ENCODE measurements at regions not wholly inside any gene's neighbourhood (a gene's known extent, or its start where the extent isn't known, plus 50 kb on each side); places are given as distances from the start of the nearest gene placed in this dataset.

DNA sequence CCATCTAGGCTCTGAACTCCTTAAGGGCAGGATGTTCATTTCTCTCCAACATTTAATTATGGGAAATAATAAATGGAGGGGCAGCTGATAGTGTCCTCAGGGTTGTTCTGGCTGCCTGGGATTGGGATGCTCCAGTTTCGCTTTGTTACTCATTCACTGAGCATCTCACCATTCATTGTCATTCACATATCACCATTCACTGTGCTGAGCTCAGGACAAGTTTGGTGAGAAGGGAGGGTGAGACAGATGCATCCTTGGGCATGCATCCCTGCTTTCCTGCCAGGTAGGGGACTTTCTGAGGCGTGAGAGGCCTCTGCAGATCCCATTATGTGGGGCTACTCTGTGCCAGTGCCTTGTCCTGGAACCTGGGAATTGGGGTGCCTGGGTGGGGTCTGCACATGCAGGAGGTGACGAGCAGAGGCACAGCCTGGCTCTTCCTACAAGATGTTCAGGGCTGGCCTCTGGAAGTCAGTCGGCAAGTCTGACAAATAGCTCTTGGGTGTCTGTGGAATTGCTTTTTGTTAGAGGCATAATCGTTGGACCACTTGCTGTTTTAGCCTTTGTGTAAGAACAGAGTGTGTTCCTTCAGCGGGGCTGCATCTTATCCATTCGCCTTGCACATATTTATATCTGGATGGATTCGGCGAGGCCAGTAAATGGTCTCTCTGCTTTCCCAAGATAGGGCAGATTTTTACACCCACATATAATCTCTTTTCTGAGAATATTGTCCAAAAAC lies 323.2 kb upstream of the THSD7B start:
- no peak overlapping the region for H3K4me3 ChIP-seq (ENCODE audit: low read depth, low read length)
- TF ChIP-seq, protein P1, sequence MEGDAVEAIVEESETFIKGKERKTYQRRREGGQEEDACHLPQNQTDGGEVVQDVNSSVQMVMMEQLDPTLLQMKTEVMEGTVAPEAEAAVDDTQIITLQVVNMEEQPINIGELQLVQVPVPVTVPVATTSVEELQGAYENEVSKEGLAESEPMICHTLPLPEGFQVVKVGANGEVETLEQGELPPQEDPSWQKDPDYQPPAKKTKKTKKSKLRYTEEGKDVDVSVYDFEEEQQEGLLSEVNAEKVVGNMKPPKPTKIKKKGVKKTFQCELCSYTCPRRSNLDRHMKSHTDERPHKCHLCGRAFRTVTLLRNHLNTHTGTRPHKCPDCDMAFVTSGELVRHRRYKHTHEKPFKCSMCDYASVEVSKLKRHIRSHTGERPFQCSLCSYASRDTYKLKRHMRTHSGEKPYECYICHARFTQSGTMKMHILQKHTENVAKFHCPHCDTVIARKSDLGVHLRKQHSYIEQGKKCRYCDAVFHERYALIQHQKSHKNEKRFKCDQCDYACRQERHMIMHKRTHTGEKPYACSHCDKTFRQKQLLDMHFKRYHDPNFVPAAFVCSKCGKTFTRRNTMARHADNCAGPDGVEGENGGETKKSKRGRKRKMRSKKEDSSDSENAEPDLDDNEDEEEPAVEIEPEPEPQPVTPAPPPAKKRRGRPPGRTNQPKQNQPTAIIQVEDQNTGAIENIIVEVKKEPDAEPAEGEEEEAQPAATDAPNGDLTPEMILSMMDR (IDR thresholded peaks at IDR 0.05; ENCODE audit: low read depth, low read length), result no peak
- in situ Hi-C loops (cut with HindIII; ENCODE audit: low sequenced_read_pairs), result no loop called here
- DNase-seq (ENCODE audit: low read depth, low spot score), result no peak

DNA sequence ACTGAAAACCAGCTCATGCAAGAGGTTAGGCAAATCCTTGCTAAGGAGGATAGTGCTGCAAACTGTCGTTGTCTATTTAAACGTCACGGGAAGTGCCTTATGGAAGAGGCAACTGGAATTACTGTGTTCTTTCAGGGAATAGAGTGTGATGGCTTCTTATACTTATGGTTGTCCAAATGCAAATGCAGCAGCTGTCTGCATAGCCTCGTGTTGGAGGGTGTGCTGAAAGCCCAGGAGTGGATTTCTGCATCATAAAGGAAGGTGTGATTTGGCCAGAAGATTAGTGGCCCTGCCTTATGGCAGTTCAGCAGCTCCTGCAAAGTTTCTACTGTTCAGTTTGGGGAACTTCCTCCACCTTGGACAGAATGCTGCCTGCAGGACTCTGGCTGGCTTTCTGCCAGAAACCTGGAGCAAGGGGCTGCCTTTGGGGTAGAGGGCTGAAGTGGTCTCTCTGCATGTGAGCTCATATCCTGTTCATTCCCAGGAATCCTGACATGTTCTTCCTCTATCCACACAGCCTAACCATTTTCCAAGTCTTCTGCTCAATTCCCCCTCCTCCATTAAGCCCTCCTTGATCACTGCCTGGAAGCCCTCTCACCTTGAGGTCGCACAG lies 321.2 kb upstream of the CXCR4 start:
- in situ Hi-C loops (cut with HindIII; ENCODE audit: low sequenced_read_pairs), result no loop called here
- TF ChIP-seq, protein P1 (IDR thresholded peaks at IDR 0.05; ENCODE audit: low read depth, low read length), result no peak
- DNase-seq (ENCODE audit: low read depth, low spot score), result no peak
- no peak overlapping the region for H3K4me3 ChIP-seq (ENCODE audit: low read depth, low read length)

DNA sequence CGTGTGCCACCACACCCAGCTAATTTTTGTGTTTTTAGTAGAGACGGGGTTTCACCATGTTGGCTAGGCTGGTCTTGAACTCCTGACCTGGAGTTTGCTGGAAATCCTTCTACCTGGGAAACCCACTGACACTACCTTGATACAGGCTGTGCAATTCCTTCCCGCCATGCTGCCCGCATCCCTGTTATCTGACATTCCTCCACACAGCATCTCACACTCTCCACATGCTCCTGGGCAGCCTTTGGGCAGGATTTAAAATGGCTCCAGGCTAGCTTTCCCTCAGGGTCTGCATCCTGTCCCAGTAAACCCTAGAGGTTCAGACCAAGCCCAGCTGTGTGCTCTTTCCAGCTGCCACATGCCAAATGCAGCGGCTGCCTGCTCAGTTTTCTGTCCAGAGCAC lies 319.5 kb upstream of the CXCR4 start:
- TF ChIP-seq, protein P1 (IDR thresholded peaks at IDR 0.05; ENCODE audit: low read depth, low read length), result no peak
- H3K4me3 ChIP-seq (ENCODE audit: low read depth, low read length), result no peak overlapping the region
- DNase-seq (ENCODE audit: low read depth, low spot score), result no peak
- in situ Hi-C loops (cut with HindIII; ENCODE audit: low sequenced_read_pairs), result no loop called here

DNA sequence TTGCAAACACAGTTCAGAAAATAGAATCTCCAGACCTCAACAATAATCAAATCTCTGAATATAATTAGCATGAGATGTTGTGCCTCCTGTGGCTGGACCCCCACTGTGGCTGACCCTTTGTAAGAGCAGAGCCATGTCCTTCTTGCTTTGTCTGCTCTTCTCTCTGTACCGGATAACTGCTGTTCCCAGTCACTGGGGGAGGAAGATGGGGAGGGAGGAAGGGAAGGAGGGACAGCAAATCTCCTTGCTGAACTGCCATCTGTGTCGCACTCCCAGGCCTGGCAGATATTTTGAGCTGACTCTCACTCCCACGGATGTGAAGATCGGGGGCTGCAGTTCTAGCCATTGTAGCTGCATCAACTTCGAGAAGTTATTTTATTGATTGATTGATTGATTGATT lies 319.0 kb upstream of the CXCR4 start:
- TF ChIP-seq, protein P1 (IDR thresholded peaks at IDR 0.05; ENCODE audit: low read depth, low read length), result no peak
- in situ Hi-C loops (cut with HindIII; ENCODE audit: low sequenced_read_pairs), result no loop called here
- no peak for DNase-seq (ENCODE audit: low read depth, low spot score)
- no peak overlapping the region for H3K4me3 ChIP-seq (ENCODE audit: low read depth, low read length)

DNA sequence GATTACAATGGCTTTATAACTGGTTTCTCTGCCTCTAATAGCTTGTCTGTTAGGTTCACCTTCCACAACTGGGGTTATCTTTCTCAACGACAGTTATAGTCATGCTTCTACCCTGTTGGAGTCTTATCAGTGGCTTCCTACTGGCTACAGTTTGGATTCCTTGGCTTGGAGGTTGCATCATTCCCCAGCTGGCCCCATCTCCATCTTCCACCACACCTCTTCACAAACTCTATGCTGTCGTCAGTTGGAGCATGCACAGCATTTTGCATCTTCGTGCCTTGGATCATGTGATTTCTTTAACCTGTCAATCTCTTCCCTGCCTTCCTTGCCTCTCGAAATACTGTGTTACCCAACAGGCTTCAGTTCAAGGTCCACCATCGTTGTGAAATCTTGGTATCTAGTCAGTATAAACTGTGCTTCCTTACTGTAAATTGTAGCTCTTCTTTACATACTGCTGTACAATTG lies 316.3 kb upstream of the CXCR4 start:
- no peak for DNase-seq (ENCODE audit: low read depth, low spot score)
- TF ChIP-seq, protein P1 (IDR thresholded peaks at IDR 0.05; ENCODE audit: low read depth, low read length), result no peak
- in situ Hi-C loops (cut with HindIII; ENCODE audit: low sequenced_read_pairs), result no loop called here
- H3K4me3 ChIP-seq (ENCODE audit: low read depth, low read length), result no peak overlapping the region

DNA sequence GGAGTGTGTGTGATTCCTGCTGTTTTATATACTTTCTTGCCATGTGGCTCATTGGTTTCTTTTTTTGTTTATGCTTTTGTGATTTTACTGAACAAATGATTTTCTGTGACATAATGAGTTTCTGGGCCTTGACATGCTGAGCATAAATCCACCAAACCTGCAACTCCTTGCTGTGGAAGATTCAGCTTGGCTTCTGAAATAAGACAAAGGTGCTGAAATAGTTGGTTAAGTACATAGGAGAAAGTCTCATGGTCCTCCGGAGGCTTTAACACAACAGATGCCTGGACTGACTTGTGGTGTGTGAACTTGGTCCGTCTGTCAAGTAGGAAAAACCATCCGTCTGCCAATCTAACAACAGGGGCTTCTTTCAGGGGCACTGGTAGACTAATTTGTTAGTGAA lies 315.3 kb upstream of the CXCR4 start:
- no peak for DNase-seq (ENCODE audit: low read depth, low spot score)
- in situ Hi-C loops (cut with HindIII; ENCODE audit: low sequenced_read_pairs), result no loop called here
- TF ChIP-seq, protein P1 (IDR thresholded peaks at IDR 0.05; ENCODE audit: low read depth, low read length), result no peak
- H3K4me3 ChIP-seq (ENCODE audit: low read depth, low read length), result no peak overlapping the region

All from astrocyte of the spinal cord (primary cell).